ENCODE measurements at regions not wholly inside any gene's neighbourhood (a gene's known extent, or its start where the extent isn't known, plus 50 kb on each side); places are given as distances from the start of the nearest gene placed in this dataset.

DNA sequence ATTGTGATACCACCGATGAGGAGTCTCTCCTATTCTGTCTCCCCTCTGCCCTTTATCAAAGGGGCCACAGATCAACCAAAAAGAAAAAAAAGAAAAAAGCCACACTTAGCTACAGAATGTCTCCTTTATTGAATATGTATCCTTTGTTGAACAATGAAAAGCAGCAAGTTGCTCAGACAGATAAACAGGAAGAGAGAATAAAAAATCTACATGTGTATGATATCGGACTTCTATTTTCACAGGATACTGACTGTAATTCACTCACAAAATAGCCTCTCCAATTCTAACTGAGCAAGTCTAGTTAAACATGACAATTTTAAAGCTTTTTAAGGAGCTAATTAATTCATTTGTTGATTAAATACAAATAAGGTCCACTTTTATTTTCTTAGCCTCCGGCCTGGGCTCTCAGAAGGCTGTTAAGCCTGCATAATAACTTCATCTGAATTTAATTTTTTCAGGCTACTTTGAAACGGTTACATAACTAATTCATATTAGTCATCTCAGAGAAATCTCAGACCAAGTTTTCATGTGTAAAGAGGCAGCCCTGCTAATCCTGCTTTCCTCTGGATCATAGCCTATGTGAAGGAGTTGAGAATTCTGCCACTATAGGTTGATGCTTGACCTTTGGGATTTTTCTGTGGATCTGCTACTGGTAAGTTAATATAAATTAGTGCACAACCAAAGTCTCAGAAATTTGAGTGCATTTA, 304.1 kb upstream of the NR5A2 start:
- no peak for DNase-seq (ENCODE audit: low read depth in 1 of 2, low spot score in 1 of 2)

- DNase-seq (ENCODE audit: low read depth in 1 of 2, low spot score in 1 of 2), result no peak
Observed at GRCh38 chr1:199724049-199724448, 303.5 kb upstream of the NR5A2 start.

- DNase-seq (ENCODE audit: low read depth in 1 of 2, low spot score in 1 of 2), result no peak
Observed at GRCh38 chr1:199725002-199725565, 302.4 kb upstream of the NR5A2 start.

DNA sequence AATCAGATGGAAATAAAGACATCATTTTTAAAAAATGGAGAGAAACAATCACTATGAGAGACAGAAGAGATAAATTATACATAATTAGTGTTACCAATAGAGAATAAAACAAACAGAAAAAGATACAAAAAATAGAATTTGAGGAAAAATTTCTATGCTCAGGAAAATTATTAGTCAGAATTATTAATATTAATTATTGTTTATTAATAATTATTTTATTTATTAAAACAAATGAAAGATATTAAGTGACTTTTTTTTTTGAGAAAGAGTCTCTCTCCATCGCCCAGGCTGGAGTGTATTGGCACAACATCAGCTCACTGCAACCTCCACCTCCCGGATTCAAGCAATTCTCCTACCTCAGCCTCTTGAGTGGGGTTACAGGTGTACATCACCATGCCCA, 299.8 kb upstream of the NR5A2 start:
- no peak for DNase-seq (ENCODE audit: low read depth in 1 of 2, low spot score in 1 of 2)

GRCh38 chr1:199728345-199728744, 299.2 kb upstream of the NR5A2 start:
- DNase-seq (ENCODE audit: low read depth in 1 of 2, low spot score in 1 of 2), result no peak

DNA sequence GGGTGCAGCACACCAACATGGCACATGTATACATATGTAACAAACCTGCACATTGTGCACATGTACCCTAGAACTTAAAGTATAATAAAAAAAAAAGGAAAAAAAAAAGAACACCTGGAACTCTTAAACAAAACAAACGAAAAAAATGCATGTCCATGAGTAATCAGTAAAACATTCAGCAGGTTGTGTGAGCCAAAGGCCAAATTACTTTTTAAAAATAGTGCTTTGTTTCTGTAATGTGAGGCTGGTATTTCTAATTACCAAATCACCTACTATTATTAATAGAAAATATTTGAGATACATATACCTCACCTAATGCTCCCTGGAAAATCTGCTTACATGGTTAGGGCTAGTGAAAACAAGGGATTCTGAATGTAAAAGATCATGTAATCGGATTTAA, 294.4 kb upstream of the NR5A2 start:
- no peak for DNase-seq (ENCODE audit: low read depth in 1 of 2, low spot score in 1 of 2)

GRCh38 chr1:199734186-199734585, 293.3 kb upstream of the NR5A2 start:
- DNase-seq (ENCODE audit: low read depth in 1 of 2, low spot score in 1 of 2), result no peak

DNA sequence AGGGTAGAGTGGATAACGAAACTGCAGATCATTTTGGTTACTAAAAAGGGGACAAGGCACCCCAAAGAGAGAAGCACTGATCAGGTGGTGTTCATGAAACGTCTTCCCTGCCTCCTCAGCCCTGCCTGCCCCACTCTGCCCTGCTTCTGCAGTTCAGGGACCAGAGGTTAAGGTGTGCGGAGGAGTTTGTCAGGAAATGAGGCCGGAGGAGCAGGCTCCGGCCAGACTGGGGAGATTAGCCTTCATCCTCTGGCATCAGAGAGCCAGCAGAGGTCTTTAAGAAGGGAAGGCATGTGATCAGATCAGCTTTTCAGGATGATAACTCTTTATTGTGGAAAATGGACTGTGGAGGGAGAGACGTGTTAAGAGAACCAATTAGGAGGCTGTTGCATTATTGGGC, 291.9 kb upstream of the NR5A2 start:
- no peak for DNase-seq (ENCODE audit: low read depth in 1 of 2, low spot score in 1 of 2)

GRCh38 chr1:199736646-199737045, 290.9 kb upstream of the NR5A2 start:
- DNase-seq (ENCODE audit: low read depth in 1 of 2, low spot score in 1 of 2), result no peak

DNA sequence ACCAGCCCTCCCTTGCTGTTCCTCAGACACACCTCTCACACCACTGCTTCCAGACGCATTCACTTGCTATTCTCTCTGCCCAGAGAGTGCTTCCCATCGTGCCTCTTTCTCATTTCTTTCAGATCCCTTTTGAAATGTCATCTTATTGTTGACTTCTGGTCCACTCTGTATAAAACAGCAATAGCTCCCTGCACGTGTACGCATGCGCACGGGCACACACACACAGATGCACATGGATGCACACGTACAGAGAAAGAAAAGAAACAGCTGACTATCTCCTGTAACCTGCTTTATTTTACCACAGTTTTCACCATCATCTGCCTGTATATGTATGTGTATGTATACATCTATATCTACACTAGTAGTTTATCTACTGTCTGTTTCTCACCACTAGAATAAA, 285.9 kb upstream of the NR5A2 start:
- no peak for DNase-seq (ENCODE audit: low read depth in 1 of 2, low spot score in 1 of 2)

GRCh38 chr1:199742547-199742946, 285.0 kb upstream of the NR5A2 start:
- DNase-seq (ENCODE audit: low read depth in 1 of 2, low spot score in 1 of 2), result no peak

DNA sequence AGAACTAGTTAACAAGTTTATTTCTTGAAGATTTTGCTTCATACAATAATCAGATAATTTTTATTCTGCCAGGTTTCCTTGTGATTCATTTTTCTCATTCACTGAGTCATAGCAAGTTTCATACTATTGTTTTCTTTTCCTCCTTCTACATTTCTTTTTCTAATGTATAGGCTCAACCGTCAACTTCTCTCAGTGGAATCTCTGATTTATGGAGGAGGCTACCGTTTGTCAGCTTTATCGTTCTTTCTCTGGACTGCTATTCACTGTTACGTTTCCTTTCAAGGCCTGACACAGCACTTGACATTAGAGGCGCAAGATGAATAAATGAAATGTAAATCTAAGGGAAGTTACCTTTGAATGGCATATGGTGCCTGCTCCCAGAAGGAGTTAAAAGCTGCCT, 284.3 kb upstream of the NR5A2 start:
- no peak for DNase-seq (ENCODE audit: low read depth in 1 of 2, low spot score in 1 of 2)

DNA sequence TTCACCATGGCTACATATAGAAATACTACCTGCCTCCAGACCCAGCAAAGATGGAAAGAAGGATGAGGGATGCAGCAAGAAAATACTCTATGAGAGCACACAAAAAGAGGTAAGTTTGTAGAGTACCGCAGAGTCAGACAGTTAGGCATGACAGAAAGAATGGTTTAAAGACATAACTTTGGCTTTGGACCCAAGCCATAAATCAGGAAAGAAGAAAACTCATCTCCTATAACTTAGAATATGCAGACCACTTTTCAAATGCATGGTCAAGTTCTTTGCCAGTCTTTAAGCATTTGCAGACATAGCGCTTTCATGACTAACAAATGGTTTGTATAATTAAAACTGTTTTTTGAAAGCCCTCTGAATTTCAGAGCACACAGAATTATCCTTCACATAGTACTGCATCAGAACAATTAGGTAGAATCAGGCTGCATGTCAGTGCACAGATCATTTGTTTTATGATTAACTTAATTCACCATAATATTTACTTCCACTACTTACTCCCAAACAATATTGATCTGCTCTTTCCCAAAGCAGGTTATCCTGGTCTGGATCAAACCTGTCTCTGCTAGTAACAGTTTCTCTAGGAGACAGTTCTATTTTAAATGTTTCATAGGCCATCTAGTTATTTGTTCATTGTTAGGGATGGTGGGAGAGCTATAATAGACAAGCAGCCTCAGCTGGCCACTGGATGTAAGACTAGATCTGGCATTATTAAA, 280.7 kb upstream of the NR5A2 start:
- no peak for DNase-seq (ENCODE audit: low read depth in 1 of 2, low spot score in 1 of 2)

GRCh38 chr1:199747984-199748383, 279.5 kb upstream of the NR5A2 start:
- DNase-seq (ENCODE audit: low read depth in 1 of 2, low spot score in 1 of 2), result no peak

GRCh38 chr1:199751506-199751905, 276.0 kb upstream of the NR5A2 start:
- no peak for DNase-seq (ENCODE audit: low read depth in 1 of 2, low spot score in 1 of 2)

- DNase-seq (ENCODE audit: low read depth in 1 of 2, low spot score in 1 of 2), result no peak
Observed at GRCh38 chr1:199751962-199752687, 275.4 kb upstream of the NR5A2 start.

DNA sequence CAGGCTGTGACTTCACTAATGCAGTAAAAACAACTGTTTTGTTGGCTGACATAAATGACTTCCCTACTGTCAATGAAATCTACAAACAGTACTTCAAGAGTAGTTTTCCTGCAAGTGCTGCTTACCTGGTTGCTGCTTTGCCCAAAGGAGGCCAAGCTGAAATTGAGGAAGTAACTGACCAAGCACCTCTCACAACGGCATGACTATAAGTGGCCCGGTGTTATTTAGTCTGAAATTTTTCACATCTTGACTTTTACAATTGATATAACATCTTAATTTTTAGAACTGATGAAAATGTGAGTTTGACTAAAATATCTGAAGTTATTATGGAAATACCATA, 274.9 kb upstream of the NR5A2 start:
- no peak for DNase-seq (ENCODE audit: low read depth in 1 of 2, low spot score in 1 of 2)

DNA sequence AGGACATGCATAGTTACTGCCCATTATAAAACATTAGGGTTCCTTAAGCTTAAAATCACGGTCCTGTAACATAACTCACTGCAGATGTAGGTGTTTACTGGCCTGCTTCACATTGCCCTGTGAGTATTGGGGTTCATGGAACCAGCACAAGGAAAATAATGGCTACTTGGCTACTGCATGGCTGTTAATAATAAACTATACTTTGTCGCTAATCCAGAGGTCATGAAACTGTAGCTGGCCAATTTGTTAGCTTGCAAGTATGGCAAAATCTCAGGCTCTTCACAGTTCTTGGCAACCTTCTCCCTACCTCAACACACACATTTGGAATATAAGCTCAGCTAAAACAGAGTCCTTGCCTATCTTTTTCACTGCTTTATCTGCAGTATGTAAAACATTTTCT, 274.0 kb upstream of the NR5A2 start:
- no peak for DNase-seq (ENCODE audit: low read depth in 1 of 2, low spot score in 1 of 2)

DNA sequence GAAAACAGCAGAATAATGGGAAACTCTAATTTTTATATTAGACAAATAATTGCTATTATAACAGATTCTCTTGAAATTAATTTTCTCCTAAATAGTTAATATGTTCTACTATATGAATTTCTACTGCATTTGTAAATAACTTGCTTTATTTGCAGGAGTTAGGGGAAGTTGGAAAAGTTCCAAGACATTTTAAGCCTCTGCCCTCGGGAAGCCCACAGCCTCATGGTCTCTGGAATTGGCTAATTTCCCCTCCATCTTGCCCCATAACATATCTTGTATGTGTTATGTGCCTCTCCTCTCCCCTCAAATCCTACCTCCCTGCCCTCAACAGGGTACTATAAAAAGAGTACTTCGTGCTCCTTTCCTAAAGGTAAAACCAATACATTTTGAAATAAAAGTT, 271.4 kb upstream of the NR5A2 start:
- DNase-seq (ENCODE audit: low read depth in 1 of 2, low spot score in 1 of 2), result no peak

DNA sequence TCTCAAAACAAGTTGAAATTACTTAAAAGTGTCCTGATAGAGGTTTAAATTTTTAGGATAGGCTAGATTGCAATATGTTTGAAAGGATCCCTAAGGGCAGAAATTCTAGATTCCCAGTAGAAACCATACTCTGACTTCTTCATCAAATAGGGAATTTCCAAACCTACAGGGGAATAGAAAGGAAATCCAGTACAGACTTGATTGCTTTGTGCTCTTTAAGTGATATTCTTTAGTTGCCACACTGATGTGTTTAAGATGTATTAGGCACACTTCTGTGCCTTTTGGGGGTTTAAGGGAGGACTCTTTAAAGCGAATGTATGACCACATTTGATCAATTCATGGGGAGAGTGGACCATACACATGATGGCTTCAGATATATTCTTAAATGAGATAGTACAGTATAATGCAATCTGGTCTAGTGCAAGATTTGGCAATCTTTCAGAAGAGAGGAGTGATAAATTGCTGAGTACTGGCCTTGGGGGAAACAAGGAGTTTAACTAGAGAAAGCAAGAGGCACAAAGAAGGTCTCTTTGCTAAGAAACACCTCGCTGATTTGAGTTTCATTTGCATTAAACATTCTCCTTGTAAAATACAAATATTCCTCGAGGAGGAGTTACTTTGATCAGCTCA, 268.8 kb upstream of the NR5A2 start:
- no peak for DNase-seq (ENCODE audit: low read depth in 1 of 2, low spot score in 1 of 2)

DNA sequence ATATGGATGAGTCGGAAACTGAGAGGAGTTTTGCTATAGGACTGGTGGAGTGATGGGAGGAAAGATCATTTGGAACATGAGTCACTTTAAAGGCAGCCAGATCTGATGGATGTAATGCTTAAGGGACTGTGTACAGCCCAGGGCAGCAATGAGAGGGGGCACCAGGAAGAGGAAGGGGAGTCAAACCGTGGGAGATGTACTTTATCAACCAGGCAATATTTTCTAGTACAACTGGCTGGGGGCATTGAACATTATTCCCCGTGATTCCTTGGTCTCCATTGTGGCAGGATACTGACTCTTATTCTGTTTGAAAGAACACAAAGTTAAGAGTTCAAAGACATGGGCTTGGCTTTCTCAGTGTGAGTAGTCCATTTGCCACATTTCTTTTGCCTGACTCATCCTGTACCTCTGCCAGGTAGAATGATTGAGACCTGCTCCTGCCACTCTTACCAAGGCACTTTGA, 268.2 kb upstream of the NR5A2 start:
- DNase-seq (ENCODE audit: low read depth in 1 of 2, low spot score in 1 of 2), result no peak

DNA sequence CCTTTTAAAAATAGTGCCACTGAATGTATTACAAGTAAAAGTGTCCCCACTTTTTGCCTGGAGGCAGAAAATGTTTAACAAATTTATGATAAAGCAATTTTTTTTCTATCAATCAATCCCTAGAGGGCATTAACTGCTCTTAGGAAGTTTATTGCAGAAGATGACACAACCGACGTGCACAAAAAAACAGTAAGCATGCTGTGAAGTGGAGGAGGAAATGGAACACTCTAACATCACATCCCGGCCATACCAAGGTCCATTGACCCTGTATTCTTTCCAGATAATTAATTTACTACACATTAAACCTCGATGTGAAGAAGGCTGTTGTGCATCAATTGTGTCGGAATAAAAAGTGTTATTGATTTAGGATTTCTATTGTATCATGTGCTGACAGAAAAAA, 264.9 kb upstream of the NR5A2 start:
- DNase-seq (ENCODE audit: low read depth in 1 of 2, low spot score in 1 of 2), result no peak
